Neural crest cell (in vitro differentiated cells): ENCODE measurements at regions not wholly inside any gene's neighbourhood (a gene's known extent, or its start where the extent isn't known, plus 50 kb on each side); places are given as distances from the start of the nearest gene placed in this dataset.

Experiments used
- DNase-seq: peaks from one replicate; pipeline ENCODE4 v3.0.0; 2021; ENCODE audit warnings: low read depth, mixed read lengths, low spot score
- H3K27ac Mint-ChIP-seq: one replicate; pipeline ENCODE4 v1.8.0; 2021; ENCODE audit warnings: mild to moderate bottlenecking, mixed read lengths; ENCODE audit not compliant: unreplicated experiment
- H3K27me3 Mint-ChIP-seq: 2 replicates; pipeline ENCODE4 v1.8.0; 2021; ENCODE audit warnings: low read depth, mild to moderate bottlenecking, mixed read lengths
- H3K36me3 Mint-ChIP-seq: 2 replicates; pipeline ENCODE4 v1.8.0; 2021; ENCODE audit warnings: low read depth, mild to moderate bottlenecking, mixed read lengths
- H3K4me1 Mint-ChIP-seq: 2 replicates; pipeline ENCODE4 v1.8.0; 2021; ENCODE audit warnings: mixed read lengths
- H3K4me3 Mint-ChIP-seq: one replicate; pipeline ENCODE4 v1.8.0; 2021; ENCODE audit warnings: mild to moderate bottlenecking, mixed read lengths
- H3K9me3 Mint-ChIP-seq: 2 replicates; pipeline ENCODE4 v1.8.0; 2021; ENCODE audit warnings: mixed read lengths
- CTCF ChIP-seq: fragments of 200-600 bp; sonication (generic); conservative IDR thresholded peaks from 2 replicates; pipeline ENCODE4 v1.5.0; 2021; ENCODE audit warnings: antibody characterized with exemption, mild to moderate bottlenecking

DNA sequence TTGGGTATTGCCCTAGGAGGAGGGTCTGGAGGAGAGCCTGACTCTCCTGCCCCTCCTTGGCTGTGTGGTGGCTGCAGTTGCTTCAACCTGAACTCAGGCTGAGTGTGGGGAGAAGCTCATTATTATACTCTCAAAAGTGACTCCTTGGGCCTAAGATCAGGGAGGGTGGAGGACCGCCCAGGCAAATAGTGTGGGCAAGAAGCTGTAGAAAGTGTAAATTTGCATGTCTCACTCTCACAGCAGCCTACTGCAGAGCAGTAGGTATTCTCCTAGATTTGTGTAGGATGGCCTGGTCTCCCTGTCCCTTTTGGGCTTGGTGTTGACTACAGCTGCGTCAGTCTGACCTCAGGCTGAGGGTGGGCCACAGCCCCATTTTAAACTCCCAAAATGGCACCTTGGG lies 156.1 kb downstream of the ZNF330 start:
- no peak overlapping the region for H3K4me3 Mint-ChIP-seq
- H3K27me3 Mint-ChIP-seq: no peaks in the 10 kb centered on the region
- no peak for DNase-seq
- peaks cover 8% of the 10 kb centered on the region for H3K9me3 Mint-ChIP-seq
- no peak for TF ChIP-seq CTCF
- H3K27ac Mint-ChIP-seq: no peak overlapping the region
- no peaks in the 10 kb centered on the region for H3K36me3 Mint-ChIP-seq
- peaks cover 4% of the 10 kb centered on the region for H3K4me1 Mint-ChIP-seq

GRCh38 chr4:141387299-141387698 lies 166.6 kb downstream of the ZNF330 start:
- no peak for DNase-seq

DNA sequence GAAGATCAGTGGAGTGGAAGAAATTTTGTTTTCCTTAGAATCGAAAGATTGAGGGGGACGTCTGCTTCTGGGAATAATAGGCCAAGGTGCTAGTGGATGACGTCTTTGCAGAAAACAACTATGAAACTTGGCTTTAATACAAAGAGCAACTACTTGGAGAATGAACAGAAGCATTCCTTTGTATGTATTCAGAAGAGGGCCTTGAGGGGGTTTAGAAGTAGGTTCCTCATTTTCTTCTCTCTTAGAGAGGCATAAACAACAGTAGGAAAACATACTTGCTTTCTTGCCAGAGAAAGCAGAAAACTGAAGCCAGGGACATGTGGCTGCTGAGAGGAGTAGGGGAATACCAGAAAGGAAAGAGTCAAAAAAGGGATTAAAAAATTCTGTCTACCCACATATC lies 167.8 kb downstream of the ZNF330 start:
- TF ChIP-seq CTCF: no peak
- H3K36me3 Mint-ChIP-seq: no peaks in the 10 kb centered on the region
- H3K27me3 Mint-ChIP-seq: no peaks in the 10 kb centered on the region
- peaks cover 11% of the 10 kb centered on the region for H3K4me1 Mint-ChIP-seq
- H3K9me3 Mint-ChIP-seq: peaks cover 4% of the 10 kb centered on the region
- H3K4me3 Mint-ChIP-seq: no peak overlapping the region
- no peak overlapping the region for H3K27ac Mint-ChIP-seq
- no peak for DNase-seq

More at GRCh38 chr4:141387299-141387698, 166.6 kb downstream of the ZNF330 start:
- Mint-ChIP-seq H3K4me3 (no peak overlapping the region), H3K27ac (no peak overlapping the region), H3K4me1 (peaks cover 11% of the 10 kb centered on the region), H3K36me3 (no peaks in the 10 kb centered on the region), H3K9me3 (peaks cover 6% of the 10 kb centered on the region), H3K27me3 (no peaks in the 10 kb centered on the region)
- TF ChIP-seq CTCF: no peak

GRCh38 chr4:141389649-141390048 lies 169.0 kb downstream of the ZNF330 start:
- no peak for DNase-seq

DNA sequence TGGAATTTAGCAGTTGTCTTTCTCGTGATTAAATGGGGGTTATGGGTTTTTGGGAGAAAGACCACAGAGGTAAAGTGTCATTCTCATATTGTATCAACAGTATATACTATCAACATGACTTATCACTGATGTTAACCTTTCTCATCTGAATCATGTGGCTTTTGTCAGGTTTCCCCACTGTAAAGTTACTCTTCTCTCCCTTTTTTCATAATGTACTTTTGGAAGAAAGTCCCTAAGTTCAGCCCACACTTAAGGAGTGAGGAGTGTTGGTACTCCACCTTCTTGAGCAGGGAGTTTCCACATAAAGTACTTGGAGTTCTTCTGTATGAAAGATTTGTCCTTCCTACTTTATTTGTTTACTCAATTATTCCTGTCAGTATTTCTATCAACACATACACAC lies 169.9 kb downstream of the ZNF330 start:
- no peak for DNase-seq
- no peak for TF ChIP-seq CTCF
- Mint-ChIP-seq H3K27ac (no peak overlapping the region), H3K4me3 (no peak overlapping the region), H3K9me3 (no peaks in the 10 kb centered on the region), H3K36me3 (no peaks in the 10 kb centered on the region), H3K27me3 (no peaks in the 10 kb centered on the region), H3K4me1 (peaks cover 11% of the 10 kb centered on the region)

More at GRCh38 chr4:141389649-141390048, 169.0 kb downstream of the ZNF330 start:
- Mint-ChIP-seq H3K36me3 (no peaks in the 10 kb centered on the region), H3K27ac (no peak overlapping the region), H3K9me3 (peaks cover 3% of the 10 kb centered on the region), H3K27me3 (no peaks in the 10 kb centered on the region), H3K4me1 (peaks cover 11% of the 10 kb centered on the region), H3K4me3 (no peak overlapping the region)
- TF ChIP-seq CTCF: no peak

- H3K9me3 Mint-ChIP-seq: no peaks in the 10 kb centered on the region
- no peak for TF ChIP-seq CTCF
- no peaks in the 10 kb centered on the region for H3K36me3 Mint-ChIP-seq
- H3K4me3 Mint-ChIP-seq: no peak overlapping the region
- H3K4me1 Mint-ChIP-seq: peaks cover 11% of the 10 kb centered on the region
- no peak for DNase-seq
- H3K27me3 Mint-ChIP-seq: no peaks in the 10 kb centered on the region
- H3K27ac Mint-ChIP-seq: no peak overlapping the region
Observed at GRCh38 chr4:141391293-141391692, 170.6 kb downstream of the ZNF330 start.
